Smooth muscle cell (in vitro differentiated cells): ENCODE measurements at regions not wholly inside any gene's neighbourhood (a gene's known extent, or its start where the extent isn't known, plus 50 kb on each side); places are given as distances from the start of the nearest gene placed in this dataset.
A peak's percentile ranks its signal among the peaks of the same experiment; 100 is the strongest.

ENCODE experiments used
- DNase-seq: peaks from one replicate; lab custom pipeline; 2025; ENCODE audit not compliant: unreplicated experiment; lab: John Stamatoyannopoulos, UW
- H2AFZ ChIP-seq: fragments of 200-600 bp; sonication (generic); 2 replicates; pipeline ENCODE4 v1.6.0; 2016; ENCODE audit warnings: antibody characterized with exemption, low read depth, mild to moderate bottlenecking
- H3F3A ChIP-seq: fragments of 200-600 bp; sonication (generic); 2 replicates; pipeline ENCODE4 v1.6.0; 2017; ENCODE audit warnings: antibody characterized with exemption, low read depth
- H3K27ac ChIP-seq: fragments of 200-600 bp; sonication (generic); 2 replicates; pipeline ENCODE4 v1.5.1; 2016; ENCODE audit warnings: low read depth, mild to moderate bottlenecking
- H3K27me3 ChIP-seq: fragments of 200-600 bp; sonication (generic); 2 replicates; pipeline ENCODE4 v1.6.1; 2016; ENCODE audit warnings: low read depth, mild to moderate bottlenecking
- H3K36me3 ChIP-seq: fragments of 200-600 bp; sonication (generic); 2 replicates; pipeline ENCODE4 v1.5.1; 2016; ENCODE audit warnings: low read depth
- H3K4me1 ChIP-seq: fragments of 200-600 bp; sonication (generic); 2 replicates; pipeline ENCODE4 v1.5.1; 2016; ENCODE audit warnings: low read depth
- H3K4me2 ChIP-seq: fragments of 200-600 bp; sonication (generic); 2 replicates; pipeline ENCODE4 v1.6.0; 2016; ENCODE audit warnings: mild to moderate bottlenecking
- H3K4me3 ChIP-seq: fragments of 200-600 bp; sonication (generic); 2 replicates; pipeline ENCODE4 v1.5.1; 2016; ENCODE audit warnings: mild to moderate bottlenecking
- H3K79me2 ChIP-seq: fragments of 200-600 bp; sonication (generic); 2 replicates; pipeline ENCODE4 v1.6.0; 2016; ENCODE audit warnings: low read depth, mild to moderate bottlenecking
- H3K9ac ChIP-seq: fragments of 200-600 bp; sonication (generic); 2 replicates; pipeline ENCODE4 v1.6.0; 2016; ENCODE audit warnings: low read depth
- H3K9me3 ChIP-seq: fragments of 200-600 bp; sonication (generic); replicated peaks from 2 replicates; pipeline ENCODE4 v1.5.1; 2016; ENCODE audit warnings: low read depth
- H4K20me1 ChIP-seq: fragments of 200-600 bp; sonication (generic); 2 replicates; pipeline ENCODE4 v1.6.0; 2016; ENCODE audit warnings: low read depth
- WGBS: methylation state at CpG from one replicate; pipeline ENCODE4 v1.1.7; 2016; ENCODE audit warnings: low lambda C conversion rate; 5-methylcytosine and 5-hydroxymethylcytosine counted together
- TF ChIP-seq, protein P1 (sequence below): fragments of 200-600 bp; sonication (generic); IDR thresholded peaks from 2 replicates; pipeline ENCODE4 v1.5.1; 2017; ENCODE audit warnings: borderline replicate concordance, mild to moderate bottlenecking, antibody characterized with exemption; ENCODE audit not compliant: insufficient read depth, poor library complexity, severe bottlenecking

DNA sequence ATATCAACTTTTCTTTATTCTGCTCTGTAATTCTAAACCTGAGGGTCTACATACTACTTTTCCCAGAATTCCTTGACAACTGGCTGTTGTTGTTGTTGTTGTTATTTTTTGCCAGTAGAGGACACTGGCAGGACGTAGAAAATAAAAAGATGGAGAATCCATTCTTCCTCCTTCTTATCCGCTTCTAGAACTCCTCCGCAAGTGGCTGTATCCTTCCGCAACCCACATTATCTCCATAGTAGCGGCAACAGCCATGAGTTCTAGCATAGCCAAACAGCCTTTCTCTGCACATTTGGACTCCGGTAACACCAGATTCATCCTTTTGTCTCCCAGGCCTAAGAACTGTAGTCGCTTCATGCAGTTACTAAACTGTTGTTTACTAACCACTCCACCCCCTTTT lies 91.1 kb upstream of the CACHD1 start:
- no peaks in the 10 kb centered on the region for H3K36me3 ChIP-seq
- no peaks in the 10 kb centered on the region for H4K20me1 ChIP-seq
- TF ChIP-seq, protein P1, sequence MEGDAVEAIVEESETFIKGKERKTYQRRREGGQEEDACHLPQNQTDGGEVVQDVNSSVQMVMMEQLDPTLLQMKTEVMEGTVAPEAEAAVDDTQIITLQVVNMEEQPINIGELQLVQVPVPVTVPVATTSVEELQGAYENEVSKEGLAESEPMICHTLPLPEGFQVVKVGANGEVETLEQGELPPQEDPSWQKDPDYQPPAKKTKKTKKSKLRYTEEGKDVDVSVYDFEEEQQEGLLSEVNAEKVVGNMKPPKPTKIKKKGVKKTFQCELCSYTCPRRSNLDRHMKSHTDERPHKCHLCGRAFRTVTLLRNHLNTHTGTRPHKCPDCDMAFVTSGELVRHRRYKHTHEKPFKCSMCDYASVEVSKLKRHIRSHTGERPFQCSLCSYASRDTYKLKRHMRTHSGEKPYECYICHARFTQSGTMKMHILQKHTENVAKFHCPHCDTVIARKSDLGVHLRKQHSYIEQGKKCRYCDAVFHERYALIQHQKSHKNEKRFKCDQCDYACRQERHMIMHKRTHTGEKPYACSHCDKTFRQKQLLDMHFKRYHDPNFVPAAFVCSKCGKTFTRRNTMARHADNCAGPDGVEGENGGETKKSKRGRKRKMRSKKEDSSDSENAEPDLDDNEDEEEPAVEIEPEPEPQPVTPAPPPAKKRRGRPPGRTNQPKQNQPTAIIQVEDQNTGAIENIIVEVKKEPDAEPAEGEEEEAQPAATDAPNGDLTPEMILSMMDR = peak; percentile 36
- no peaks in the 10 kb centered on the region for H3K79me2 ChIP-seq
- H3K27me3 ChIP-seq = no peaks in the 10 kb centered on the region
- no peaks in the 10 kb centered on the region for H3K4me1 ChIP-seq
- H3K4me3 ChIP-seq = no peak overlapping the region
- H2AFZ ChIP-seq = no peak overlapping the region
- H3K9ac ChIP-seq = no peak overlapping the region
- H3K4me2 ChIP-seq = no peak overlapping the region
- H3K9me3 ChIP-seq = no peaks in the 10 kb centered on the region
- 58% methylated on average over 7 of the region's 7 CpGs for WGBS
- no peaks in the 10 kb centered on the region for H3F3A ChIP-seq
- no peak overlapping the region for H3K27ac ChIP-seq
- no peak for DNase-seq

DNA sequence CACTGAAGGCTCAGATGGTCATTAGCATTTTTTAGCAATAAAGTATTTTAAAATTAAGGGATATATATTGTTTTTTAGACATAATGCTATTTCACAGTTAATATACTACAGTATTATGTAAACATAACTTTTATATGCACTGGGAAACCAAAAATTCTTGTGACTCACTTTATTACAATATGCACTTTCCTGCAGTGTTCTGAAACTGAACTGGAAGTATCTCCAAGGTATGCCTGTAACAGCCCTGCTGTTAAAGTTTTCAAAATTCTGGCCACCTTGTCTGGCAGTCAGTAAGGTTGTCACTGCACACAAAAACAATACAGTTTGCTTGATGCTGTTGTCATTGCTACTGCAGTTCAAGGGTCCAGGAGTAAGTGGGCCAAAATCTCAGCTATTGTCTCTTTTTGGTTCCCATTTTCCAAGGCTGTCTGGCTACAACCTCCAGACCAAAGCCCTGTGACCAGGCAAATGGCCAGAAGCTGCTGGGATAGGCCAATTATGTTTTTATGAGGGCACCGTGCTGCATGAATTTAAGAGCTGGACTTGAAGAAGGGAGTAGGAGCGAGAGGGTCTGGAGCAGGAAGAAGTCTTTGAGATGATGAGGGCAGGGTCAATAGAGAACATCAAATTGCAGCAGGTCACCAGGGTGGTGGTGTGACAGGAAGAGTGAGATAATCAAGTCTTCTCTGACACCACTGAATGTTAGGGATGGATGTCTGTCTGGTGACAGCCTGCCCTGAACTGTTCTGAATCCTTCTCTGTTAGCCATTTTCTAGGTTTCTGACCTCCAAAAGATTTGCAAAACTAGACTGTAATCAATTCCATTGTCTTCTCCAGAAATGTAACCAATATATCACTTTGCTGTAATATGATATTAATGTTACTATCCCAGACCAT lies 82.3 kb upstream of the CACHD1 start:
- H3K79me2 ChIP-seq = no peaks in the 10 kb centered on the region
- H3K36me3 ChIP-seq = no peaks in the 10 kb centered on the region
- peaks cover 3% of the 10 kb centered on the region for H3K4me1 ChIP-seq
- no peak overlapping the region for H3K4me3 ChIP-seq
- no peak overlapping the region for H2AFZ ChIP-seq
- no peaks in the 10 kb centered on the region for H3K9me3 ChIP-seq
- H3K27ac ChIP-seq = no peak overlapping the region
- no peak for DNase-seq
- TF ChIP-seq, protein P1 = no peak
- no peak overlapping the region for H3K9ac ChIP-seq
- no peaks in the 10 kb centered on the region for H3K27me3 ChIP-seq
- H3F3A ChIP-seq = no peaks in the 10 kb centered on the region
- H4K20me1 ChIP-seq = no peaks in the 10 kb centered on the region
- no peak overlapping the region for H3K4me2 ChIP-seq
- 56% methylated on average over 2 of the region's 2 CpGs for WGBS

DNA sequence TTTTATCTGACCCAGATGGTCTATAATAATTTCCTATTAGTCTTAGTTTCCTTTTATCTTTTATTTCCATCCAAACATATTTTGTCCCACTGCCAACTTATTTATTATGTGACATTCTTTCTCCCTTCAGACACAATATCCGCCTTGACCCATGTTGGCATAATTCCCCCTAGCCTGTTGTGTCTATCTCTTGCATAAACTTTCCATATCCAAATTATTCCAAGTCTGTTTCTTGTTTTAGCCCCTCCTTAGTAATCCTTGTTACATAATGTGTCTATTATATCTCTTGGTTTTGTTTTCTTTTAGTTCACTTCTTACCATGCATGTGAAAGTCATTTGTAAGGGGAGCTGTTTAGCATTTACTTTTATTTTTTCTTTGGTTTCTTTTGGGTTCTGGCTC lies 81.6 kb upstream of the CACHD1 start:
- TF ChIP-seq, protein P1 = no peak
- Histone ChIP-seq H3F3A (no peaks in the 10 kb centered on the region), H3K27ac (no peak overlapping the region), H3K36me3 (no peaks in the 10 kb centered on the region), H3K79me2 (no peaks in the 10 kb centered on the region), H3K4me2 (no peak overlapping the region), H3K4me1 (peaks cover 3% of the 10 kb centered on the region), H4K20me1 (no peaks in the 10 kb centered on the region), H3K4me3 (no peak overlapping the region), H3K27me3 (no peaks in the 10 kb centered on the region), H2AFZ (no peak overlapping the region), H3K9ac (no peak overlapping the region), H3K9me3 (no peaks in the 10 kb centered on the region)
- 77% methylated on average over 1 of the region's 1 CpG for WGBS
- DNase-seq = no peak

DNA sequence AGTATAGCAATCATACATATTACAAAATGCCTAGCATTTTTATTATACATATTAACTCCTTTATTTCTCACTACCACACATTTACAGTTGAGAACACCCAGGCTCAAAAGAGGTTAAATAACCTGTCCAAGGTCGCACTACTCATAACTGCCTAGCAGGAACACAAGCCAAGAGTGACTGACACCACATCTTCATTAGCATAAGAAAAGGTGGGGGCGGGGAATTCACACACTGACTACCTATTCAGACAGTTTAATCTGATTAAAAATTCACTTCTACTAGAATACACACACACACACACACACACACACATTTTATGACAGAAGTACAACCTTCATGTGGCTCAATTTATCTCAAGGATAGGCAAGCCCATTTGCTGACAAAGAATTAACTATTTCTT lies 77.8 kb upstream of the CACHD1 start:
- Histone ChIP-seq H3K27me3 (no peaks in the 10 kb centered on the region), H3K79me2 (no peaks in the 10 kb centered on the region), H3F3A (no peaks in the 10 kb centered on the region), H2AFZ (no peak overlapping the region), H3K4me1 (peaks cover 3% of the 10 kb centered on the region), H3K4me3 (no peak overlapping the region), H3K9me3 (no peaks in the 10 kb centered on the region), H3K4me2 (no peak overlapping the region), H4K20me1 (no peaks in the 10 kb centered on the region), H3K9ac (no peak overlapping the region), H3K27ac (no peak overlapping the region), H3K36me3 (no peaks in the 10 kb centered on the region)
- 39% methylated on average over 2 of the region's 2 CpGs for WGBS
- TF ChIP-seq, protein P1 = no peak
- DNase-seq = no peak
